ENCODE measurements at regions not wholly inside any gene's neighbourhood (a gene's known extent, or its start where the extent isn't known, plus 50 kb on each side); places are given as distances from the start of the nearest gene placed in this dataset.

- no peaks in the 10 kb centered on the region for H3K4me1 ChIP-seq (ENCODE audit: control insufficient read depth, insufficient read depth, low read length)
- 100% methylated on average over 1 of the region's 2 CpGs for WGBS (ENCODE audit: insufficient coverage)
- peaks cover 8% of the 10 kb centered on the region for H3K9me3 ChIP-seq (replicated peaks; ENCODE audit: control insufficient read depth, low read depth, low read length)
- H3K36me3 ChIP-seq (ENCODE audit: control insufficient read depth, insufficient read depth, low read length): no peaks in the 10 kb centered on the region
- DNase-seq: no peak
- no peaks in the 10 kb centered on the region for H3K27me3 ChIP-seq (ENCODE audit: control insufficient read depth, insufficient read depth, low read length)
- no peak overlapping the region for H3K27ac ChIP-seq (ENCODE audit: low read length)
- H3K4me3 ChIP-seq (ENCODE audit: low read length): no peak overlapping the region
Measured at GRCh38 chr14:38070061-38070588, 137.6 kb upstream of the SSTR1 start.

GRCh38 chr14:38073641-38074040 lies 134.1 kb upstream of the SSTR1 start:
- Histone ChIP-seq H3K36me3 (ENCODE audit: control insufficient read depth, insufficient read depth, low read length) (no peaks in the 10 kb centered on the region), H3K4me1 (ENCODE audit: control insufficient read depth, insufficient read depth, low read length) (no peaks in the 10 kb centered on the region), H3K4me3 (ENCODE audit: low read length) (no peak overlapping the region), H3K9me3 (replicated peaks; ENCODE audit: control insufficient read depth, low read depth, low read length) (peaks cover 8% of the 10 kb centered on the region), H3K27ac (ENCODE audit: low read length) (no peak overlapping the region), H3K27me3 (ENCODE audit: control insufficient read depth, insufficient read depth, low read length) (no peaks in the 10 kb centered on the region)
- WGBS (ENCODE audit: insufficient coverage): no CpG with 5 or more reads among the region's 4 CpGs
- no peak for DNase-seq

- 60% methylated on average over 1 of the region's 1 CpG for WGBS (ENCODE audit: insufficient coverage)
- no peaks in the 10 kb centered on the region for H3K36me3 ChIP-seq (ENCODE audit: control insufficient read depth, insufficient read depth, low read length)
- H3K9me3 ChIP-seq (replicated peaks; ENCODE audit: control insufficient read depth, low read depth, low read length): peaks cover 8% of the 10 kb centered on the region
- no peak for DNase-seq
- no peaks in the 10 kb centered on the region for H3K27me3 ChIP-seq (ENCODE audit: control insufficient read depth, insufficient read depth, low read length)
- H3K27ac ChIP-seq (ENCODE audit: low read length): no peak overlapping the region
- H3K4me3 ChIP-seq (ENCODE audit: low read length): no peak overlapping the region
- no peaks in the 10 kb centered on the region for H3K4me1 ChIP-seq (ENCODE audit: control insufficient read depth, insufficient read depth, low read length)
Measured at GRCh38 chr14:38074081-38074480, 133.6 kb upstream of the SSTR1 start.

- H3K27ac ChIP-seq (ENCODE audit: low read length): no peak overlapping the region
- DNase-seq: no peak
Measured at GRCh38 chr14:38074754-38075153, 132.9 kb upstream of the SSTR1 start.

GRCh38 chr14:38078393-38078792 lies 129.3 kb upstream of the SSTR1 start:
- Histone ChIP-seq H3K9me3 (replicated peaks; ENCODE audit: control insufficient read depth, low read depth, low read length) (peaks cover 8% of the 10 kb centered on the region), H3K27me3 (ENCODE audit: control insufficient read depth, insufficient read depth, low read length) (no peaks in the 10 kb centered on the region), H3K27ac (ENCODE audit: low read length) (no peak overlapping the region), H3K4me3 (ENCODE audit: low read length) (no peak overlapping the region), H3K4me1 (ENCODE audit: control insufficient read depth, insufficient read depth, low read length) (no peaks in the 10 kb centered on the region), H3K36me3 (ENCODE audit: control insufficient read depth, insufficient read depth, low read length) (no peaks in the 10 kb centered on the region)
- no CpG with 5 or more reads among the region's 3 CpGs for WGBS (ENCODE audit: insufficient coverage)
- DNase-seq: no peak

More at GRCh38 chr14:38074754-38075153, 132.9 kb upstream of the SSTR1 start:
- H3K4me3 ChIP-seq (ENCODE audit: low read length): no peak overlapping the region
- H3K27me3 ChIP-seq (ENCODE audit: control insufficient read depth, insufficient read depth, low read length): no peaks in the 10 kb centered on the region
- WGBS (ENCODE audit: insufficient coverage): no CpG with 5 or more reads among the region's 2 CpGs
- H3K9me3 ChIP-seq (replicated peaks; ENCODE audit: control insufficient read depth, low read depth, low read length): peaks cover 8% of the 10 kb centered on the region
- H3K4me1 ChIP-seq (ENCODE audit: control insufficient read depth, insufficient read depth, low read length): no peaks in the 10 kb centered on the region
- H3K36me3 ChIP-seq (ENCODE audit: control insufficient read depth, insufficient read depth, low read length): no peaks in the 10 kb centered on the region

- H3K27ac ChIP-seq (ENCODE audit: low read length): no peak overlapping the region
- peaks cover 5% of the 10 kb centered on the region for H3K9me3 ChIP-seq (replicated peaks; ENCODE audit: control insufficient read depth, low read depth, low read length)
- H3K4me1 ChIP-seq (ENCODE audit: control insufficient read depth, insufficient read depth, low read length): no peaks in the 10 kb centered on the region
- no peak for DNase-seq
- no CpG with 5 or more reads among the region's 1 CpG for WGBS (ENCODE audit: insufficient coverage)
- no peaks in the 10 kb centered on the region for H3K27me3 ChIP-seq (ENCODE audit: control insufficient read depth, insufficient read depth, low read length)
- H3K36me3 ChIP-seq (ENCODE audit: control insufficient read depth, insufficient read depth, low read length): no peaks in the 10 kb centered on the region
- no peak overlapping the region for H3K4me3 ChIP-seq (ENCODE audit: low read length)
Measured at GRCh38 chr14:38079268-38079667, 128.4 kb upstream of the SSTR1 start.

GRCh38 chr14:38079886-38080285 lies 127.8 kb upstream of the SSTR1 start:
- H3K9me3 ChIP-seq (replicated peaks; ENCODE audit: control insufficient read depth, low read depth, low read length): no peaks in the 10 kb centered on the region
- H3K27me3 ChIP-seq (ENCODE audit: control insufficient read depth, insufficient read depth, low read length): no peaks in the 10 kb centered on the region
- no peak overlapping the region for H3K27ac ChIP-seq (ENCODE audit: low read length)
- DNase-seq: peak; percentile 17
- no peak overlapping the region for H3K4me3 ChIP-seq (ENCODE audit: low read length)
- H3K4me1 ChIP-seq (ENCODE audit: control insufficient read depth, insufficient read depth, low read length): no peaks in the 10 kb centered on the region
- WGBS (ENCODE audit: insufficient coverage): no CpG with 5 or more reads among the region's 1 CpG
- H3K36me3 ChIP-seq (ENCODE audit: control insufficient read depth, insufficient read depth, low read length): no peaks in the 10 kb centered on the region

GRCh38 chr14:38080696-38081095 lies 127.0 kb upstream of the SSTR1 start:
- no CpG with 5 or more reads among the region's 2 CpGs for WGBS (ENCODE audit: insufficient coverage)
- Histone ChIP-seq H3K4me3 (ENCODE audit: low read length) (no peak overlapping the region), H3K27ac (ENCODE audit: low read length) (no peak overlapping the region), H3K27me3 (ENCODE audit: control insufficient read depth, insufficient read depth, low read length) (no peaks in the 10 kb centered on the region), H3K4me1 (ENCODE audit: control insufficient read depth, insufficient read depth, low read length) (no peaks in the 10 kb centered on the region), H3K9me3 (replicated peaks; ENCODE audit: control insufficient read depth, low read depth, low read length) (no peaks in the 10 kb centered on the region), H3K36me3 (ENCODE audit: control insufficient read depth, insufficient read depth, low read length) (no peaks in the 10 kb centered on the region)
- no peak for DNase-seq

GRCh38 chr14:38083039-38083438 lies 124.7 kb upstream of the SSTR1 start:
- no peak for DNase-seq
- no peaks in the 10 kb centered on the region for H3K27me3 ChIP-seq (ENCODE audit: control insufficient read depth, insufficient read depth, low read length)
- no peak overlapping the region for H3K27ac ChIP-seq (ENCODE audit: low read length)
- H3K36me3 ChIP-seq (ENCODE audit: control insufficient read depth, insufficient read depth, low read length): no peaks in the 10 kb centered on the region
- H3K9me3 ChIP-seq (replicated peaks; ENCODE audit: control insufficient read depth, low read depth, low read length): no peaks in the 10 kb centered on the region
- H3K4me1 ChIP-seq (ENCODE audit: control insufficient read depth, insufficient read depth, low read length): no peaks in the 10 kb centered on the region
- WGBS (ENCODE audit: insufficient coverage): no CpG with 5 or more reads among the region's 1 CpG
- no peak overlapping the region for H3K4me3 ChIP-seq (ENCODE audit: low read length)

GRCh38 chr14:38089123-38089522 lies 118.6 kb upstream of the SSTR1 start:
- no peak for DNase-seq
- Histone ChIP-seq H3K4me1 (ENCODE audit: control insufficient read depth, insufficient read depth, low read length) (no peaks in the 10 kb centered on the region), H3K27ac (ENCODE audit: low read length) (no peak overlapping the region), H3K36me3 (ENCODE audit: control insufficient read depth, insufficient read depth, low read length) (no peaks in the 10 kb centered on the region), H3K4me3 (ENCODE audit: low read length) (no peak overlapping the region), H3K27me3 (ENCODE audit: control insufficient read depth, insufficient read depth, low read length) (no peaks in the 10 kb centered on the region), H3K9me3 (replicated peaks; ENCODE audit: control insufficient read depth, low read depth, low read length) (peaks cover 7% of the 10 kb centered on the region)
- no CpG with 5 or more reads among the region's 3 CpGs for WGBS (ENCODE audit: insufficient coverage)

- no CpG with 5 or more reads among the region's 3 CpGs for WGBS (ENCODE audit: insufficient coverage)
- Histone ChIP-seq H3K4me3 (ENCODE audit: low read length) (no peak overlapping the region), H3K27me3 (ENCODE audit: control insufficient read depth, insufficient read depth, low read length) (no peaks in the 10 kb centered on the region), H3K4me1 (ENCODE audit: control insufficient read depth, insufficient read depth, low read length) (no peaks in the 10 kb centered on the region), H3K27ac (ENCODE audit: low read length) (no peak overlapping the region), H3K9me3 (replicated peaks; ENCODE audit: control insufficient read depth, low read depth, low read length) (peaks cover 9% of the 10 kb centered on the region), H3K36me3 (ENCODE audit: control insufficient read depth, insufficient read depth, low read length) (no peaks in the 10 kb centered on the region)
- DNase-seq: no peak
Measured at GRCh38 chr14:38090506-38090905, 117.2 kb upstream of the SSTR1 start.
